ENCODE measurements at regions not wholly inside any gene's neighbourhood (a gene's known extent, or its start where the extent isn't known, plus 50 kb on each side); places are given as distances from the start of the nearest gene placed in this dataset.

GRCh38 chr6:44022296-44022661, 105.0 kb downstream of the MRPL14 start:
- DNase-seq (ENCODE audit: low read depth, low spot score) (peak; percentile 21), FAIRE-seq (peak; percentile 76)
- H3K4me2 ChIP-seq (ENCODE audit: insufficient read depth, low read length), result no peak overlapping the region
- dilution Hi-C loops (cut with MboI; ENCODE audit: extremely low pct_ligation_motif_present, low sequenced_read_pairs) (no loop called here), intact Hi-C loops (cut with micrococcal nuclease) (no loop called here)
- peak overlapping the region; percentile 76 for H2AFZ ChIP-seq (ENCODE audit: low read depth, low read length)
- H3K4me1 ChIP-seq (ENCODE audit: control insufficient read depth, extremely low read depth, insufficient read depth, low read length), result no peaks in the 10 kb centered on the region
- H3K9ac ChIP-seq (replicated peaks; ENCODE audit: extremely low read depth, insufficient read depth, low read length), result no peak overlapping the region
- H3K27me3 ChIP-seq (ENCODE audit: control insufficient read depth in 2 of 2, insufficient read depth in 2 of 2, low read length in 2 of 2), result no peaks in the 10 kb centered on the region
- H3K79me2 ChIP-seq (ENCODE audit: control insufficient read depth, insufficient read depth, low read length), result no peaks in the 10 kb centered on the region
- peak; percentile 79 for TF ChIP-seq FOS (IDR thresholded peaks at IDR 0.05; ENCODE audit: borderline replicate concordance, insufficient read depth, low read length)
- TF ChIP-seq EZH2 (IDR thresholded peaks at IDR 0.05; ENCODE audit: borderline replicate concordance, low read depth, low read length, severe bottlenecking), result no peak
- peak; percentile 58 for TF ChIP-seq JUN (IDR thresholded peaks at IDR 0.05; ENCODE audit: borderline replicate concordance, insufficient read depth, insufficient read length, low read depth)
- H3K9me3 ChIP-seq (replicated peaks; ENCODE audit: control insufficient read depth, insufficient read depth, low read length), result no peaks in the 10 kb centered on the region
- CTCF ChIA-PET, result interaction anchor here (1.0 kb wide), 1 partner anchor 14 kb away, joined by 5 read pairs; no protein-coding TSS in a partner anchor
- no peak overlapping the region for H3K4me3 ChIP-seq (replicated peaks in 1 of 3; ENCODE audit: insufficient read depth in 1 of 3, low read depth in 1 of 3, low read length in 3 of 3)
- no peaks in the 10 kb centered on the region for H3K36me3 ChIP-seq (ENCODE audit: control insufficient read depth in 2 of 2, extremely low read depth in 1 of 2, insufficient read depth in 2 of 2, low read length in 2 of 2)
- H3K9me1 ChIP-seq (replicated peaks; ENCODE audit: control insufficient read depth, extremely low read depth, insufficient read depth, low read length), result no peaks in the 10 kb centered on the region
- BruUV-seq (replicated peaks), result no TSS peak
- POLR2A ChIA-PET, result no interaction called here
- no peak overlapping the region for H3K27ac ChIP-seq (ENCODE audit: insufficient read depth, low read depth, low read length)
- no peaks in the 10 kb centered on the region for H4K20me1 ChIP-seq (replicated peaks; ENCODE audit: control insufficient read depth, extremely low read depth, insufficient read depth, low read length)

- H3K27me3 ChIP-seq (ENCODE audit: control insufficient read depth in 2 of 2, insufficient read depth in 2 of 2, low read length in 2 of 2), result no peaks in the 10 kb centered on the region
- no peak for FAIRE-seq
- H3K9me3 ChIP-seq (replicated peaks; ENCODE audit: control insufficient read depth, insufficient read depth, low read length), result no peaks in the 10 kb centered on the region
- no peak overlapping the region for H3K27ac ChIP-seq (ENCODE audit: insufficient read depth, low read depth, low read length)
- ChIA-PET POLR2A (no interaction called here), CTCF (interaction anchor here (1.0 to 1.6 kb wide), 2 partner anchors 11 to 14 kb away, joined by 5 to 7 read pairs; no protein-coding TSS in a partner anchor)
- no peak overlapping the region for H3K9ac ChIP-seq (replicated peaks; ENCODE audit: extremely low read depth, insufficient read depth, low read length)
- no peaks in the 10 kb centered on the region for H3K4me1 ChIP-seq (ENCODE audit: control insufficient read depth, extremely low read depth, insufficient read depth, low read length)
- no peaks in the 10 kb centered on the region for H4K20me1 ChIP-seq (replicated peaks; ENCODE audit: control insufficient read depth, extremely low read depth, insufficient read depth, low read length)
- H3K9me1 ChIP-seq (replicated peaks; ENCODE audit: control insufficient read depth, extremely low read depth, insufficient read depth, low read length), result no peaks in the 10 kb centered on the region
- H3K36me3 ChIP-seq (ENCODE audit: control insufficient read depth in 2 of 2, extremely low read depth in 1 of 2, insufficient read depth in 2 of 2, low read length in 2 of 2), result no peaks in the 10 kb centered on the region
- dilution Hi-C loops (cut with MboI; ENCODE audit: extremely low pct_ligation_motif_present, low sequenced_read_pairs), result no loop called here
- peak overlapping the region; percentile 76 for H2AFZ ChIP-seq (ENCODE audit: low read depth, low read length)
- no peaks in the 10 kb centered on the region for H3K79me2 ChIP-seq (ENCODE audit: control insufficient read depth, insufficient read depth, low read length)
- intact Hi-C loops (cut with micrococcal nuclease), result no loop called here
- TF ChIP-seq POLR2A (IDR thresholded peaks at IDR 0.05; ENCODE audit: low read depth, low read length) (no peak), MAX (IDR thresholded peaks at IDR 0.05; ENCODE audit: insufficient read depth, insufficient read length) (no peak), JUN (IDR thresholded peaks at IDR 0.05; ENCODE audit: borderline replicate concordance, insufficient read depth, insufficient read length, low read depth) (no peak), POLR2AphosphoS5 (IDR thresholded peaks at IDR 0.05; ENCODE audit: insufficient read depth, low read depth, low read length) (no peak), CTCF (IDR thresholded peaks at IDR 0.05; ENCODE audit: extremely low read depth in 1 of 2, insufficient read depth in 1 of 2, low read depth in 1 of 2, low read length in 2 of 2) (no peak), GATA2 (IDR thresholded peaks at IDR 0.05; ENCODE audit: insufficient read depth, insufficient read length, low read depth, low read length) (no peak), EZH2 (IDR thresholded peaks at IDR 0.05; ENCODE audit: borderline replicate concordance, low read depth, low read length, severe bottlenecking) (no peak), FOS (IDR thresholded peaks at IDR 0.05; ENCODE audit: borderline replicate concordance, insufficient read depth, low read length) (no peak), MYC (IDR thresholded peaks at IDR 0.05; ENCODE audit: low read depth, low read length) (no peak)
- DNase-seq (ENCODE audit: low read depth, low spot score), result no peak
- BruUV-seq (replicated peaks), result no TSS peak
- no peak overlapping the region for H3K4me2 ChIP-seq (ENCODE audit: insufficient read depth, low read length)
- no peak overlapping the region for H3K4me3 ChIP-seq (replicated peaks in 1 of 3; ENCODE audit: insufficient read depth in 1 of 3, low read depth in 1 of 3, low read length in 3 of 3)
Observed at GRCh38 chr6:44021589-44022295, 105.5 kb downstream of the MRPL14 start.

All from endothelial cell of umbilical vein (primary cell).